OCI-LY7 (cell line): ENCODE measurements at regions not wholly inside any gene's neighbourhood (a gene's known extent, or its start where the extent isn't known, plus 50 kb on each side); places are given as distances from the start of the nearest gene placed in this dataset.

Source experiments
- BruUV-seq: library from RNA; stranded (reverse); fragments of 400-500 nt; replicated peaks from 2 replicates; lab custom pipeline; 2021; lab: Mats Ljungman, UMichigan
- CTCF ChIA-PET: fragments of 300-600 bp; sonication (Branson Sonifier 250); formaldehyde crosslinking; loops from one replicate; lab custom pipeline; 2022; ENCODE audit warnings: antibody characterized with exemption; ENCODE audit not compliant: unreplicated experiment; lab: Charles Lee
- POLR2A ChIA-PET: fragments of 300-600 bp; sonication (Branson Sonifier 250); formaldehyde crosslinking; loops from one replicate; lab custom pipeline; 2022; ENCODE audit warnings: antibody characterized with exemption; lab: Charles Lee
- DNase-seq: peaks from one replicate; pipeline ENCODE4 v3.0.0-alpha.2; 2015; ENCODE audit warnings: low spot score
- H2AFZ ChIP-seq: fragments of 200-600 bp; sonication (generic), shearing (Covaris generic); 2 replicates; pipeline ENCODE4 v1.6.1; 2014; ENCODE audit warnings: mild to moderate bottlenecking, antibody characterized with exemption, low read length, moderate library complexity
- H3K27ac ChIP-seq: fragments of 200-600 bp; sonication (generic); 2 replicates; pipeline ENCODE4 v1.5.1; 2014; ENCODE audit warnings: mixed run types, low read depth, mild to moderate bottlenecking, moderate library complexity, low read length, inconsistent platforms; ENCODE audit not compliant: poor library complexity, severe bottlenecking
- H3K36me3 ChIP-seq: fragments of 200-600 bp; sonication (generic); 2 replicates; pipeline ENCODE4 v1.6.1; 2014; ENCODE audit warnings: mild to moderate bottlenecking, antibody characterized with exemption, low read length, moderate library complexity, mixed read lengths; ENCODE audit not compliant: insufficient read depth
- H3K4me1 ChIP-seq: fragments of 200-600 bp; sonication (generic); 2 replicates; pipeline ENCODE4 v1.5.1; 2014; ENCODE audit warnings: mild to moderate bottlenecking, low read length; ENCODE audit not compliant: insufficient read depth, poor library complexity, severe bottlenecking
- H3K4me2 ChIP-seq: fragments of 200-600 bp; sonication (generic); 2 replicates; pipeline ENCODE4 v1.6.1; 2014; ENCODE audit warnings: mild to moderate bottlenecking, low read length
- H3K4me3 ChIP-seq: fragments of 200-600 bp; sonication (generic); 2 replicates; pipeline ENCODE4 v1.5.1; 2014; ENCODE audit warnings: mild to moderate bottlenecking, low read depth, low read length; ENCODE audit not compliant: poor library complexity, severe bottlenecking
- H3K79me2 ChIP-seq: fragments of 200-600 bp; sonication (generic); 2 replicates; pipeline ENCODE4 v1.6.1; 2016; ENCODE audit warnings: low read depth, mild to moderate bottlenecking, low read length, moderate library complexity, mixed read lengths; ENCODE audit not compliant: insufficient read depth
- H3K9me2 ChIP-seq: fragments of 200-600 bp; sonication (generic); 2 replicates; pipeline ENCODE4 v1.6.1; 2016; ENCODE audit warnings: mild to moderate bottlenecking, low read length, mixed read lengths; ENCODE audit not compliant: insufficient read depth
- H3K9me3 ChIP-seq: fragments of 200-600 bp; sonication (generic); 2 replicates; pipeline ENCODE4 v1.6.1; 2014; ENCODE audit warnings: mild to moderate bottlenecking, mixed run types, low read length, mixed read lengths
- H4K20me1 ChIP-seq: fragments of 200-600 bp; sonication (generic); 2 replicates; pipeline ENCODE4 v1.6.1; 2014; ENCODE audit warnings: mild to moderate bottlenecking, antibody characterized with exemption, low read length, moderate library complexity, mixed read lengths; ENCODE audit not compliant: insufficient read depth
- EZH2phosphoT487 ChIP-seq: fragments of 200-600 bp; sonication (generic); IDR thresholded peaks from 2 replicates; pipeline ENCODE4 v1.6.1; 2018; ENCODE audit warnings: low read depth, borderline replicate concordance, mild to moderate bottlenecking, mixed run types, antibody characterized with exemption, low read length, moderate library complexity, mixed read lengths
- intact Hi-C: fragments of 100-400 bp; cut with micrococcal nuclease; formaldehyde crosslinking; loops from one replicate; pipeline ENCODE4 v1.10.0; 2022; ENCODE audit not compliant: unreplicated experiment
- TF ChIP-seq, protein P1 (sequence below): fragments of 200-600 bp; sonication (generic); conservative IDR thresholded peaks from 2 replicates; pipeline ENCODE4 v1.5.1; 2014; ENCODE audit warnings: mild to moderate bottlenecking, antibody characterized with exemption, low read length, moderate library complexity, mixed read lengths

DNA sequence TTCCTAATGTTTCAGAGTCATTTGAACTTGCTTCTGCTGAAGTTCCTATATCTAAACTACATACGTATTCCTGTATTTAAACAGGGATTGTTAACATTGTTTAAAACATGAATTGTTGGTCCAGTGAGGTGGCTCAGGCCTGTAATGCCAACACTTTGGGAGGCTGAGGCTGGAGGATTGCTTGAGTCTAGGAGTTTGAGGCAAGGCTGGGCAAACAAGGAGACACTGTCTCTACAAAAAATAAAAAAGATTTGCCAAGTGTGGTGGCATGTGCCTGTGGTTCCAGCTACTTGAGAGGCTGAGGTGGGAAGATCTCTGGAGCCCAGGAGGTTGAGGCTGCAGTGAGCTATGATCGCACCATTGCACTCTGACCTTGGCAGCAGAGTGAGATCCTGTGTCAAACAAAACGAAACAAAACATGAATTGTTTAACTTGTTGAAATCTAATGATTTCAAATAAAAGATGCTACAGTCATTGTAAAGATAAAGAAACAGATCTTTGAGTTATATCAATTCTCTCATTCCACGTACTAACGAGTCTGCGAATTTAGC lies 809.4 kb downstream of the TYW1 start:
- Histone ChIP-seq H3K27ac (no peak overlapping the region), H2AFZ (no peak overlapping the region), H3K4me2 (no peak overlapping the region), H3K79me2 (no peaks in the 10 kb centered on the region), H3K4me1 (no peaks in the 10 kb centered on the region), H3K9me2 (no peaks in the 10 kb centered on the region), H4K20me1 (no peaks in the 10 kb centered on the region), H3K36me3 (no peaks in the 10 kb centered on the region), H3K4me3 (no peak overlapping the region), H3K9me3 (no peaks in the 10 kb centered on the region)
- CTCF ChIA-PET: no interaction called here
- DNase-seq: no peak
- BruUV-seq: no TSS peak
- TF ChIP-seq, protein P1, sequence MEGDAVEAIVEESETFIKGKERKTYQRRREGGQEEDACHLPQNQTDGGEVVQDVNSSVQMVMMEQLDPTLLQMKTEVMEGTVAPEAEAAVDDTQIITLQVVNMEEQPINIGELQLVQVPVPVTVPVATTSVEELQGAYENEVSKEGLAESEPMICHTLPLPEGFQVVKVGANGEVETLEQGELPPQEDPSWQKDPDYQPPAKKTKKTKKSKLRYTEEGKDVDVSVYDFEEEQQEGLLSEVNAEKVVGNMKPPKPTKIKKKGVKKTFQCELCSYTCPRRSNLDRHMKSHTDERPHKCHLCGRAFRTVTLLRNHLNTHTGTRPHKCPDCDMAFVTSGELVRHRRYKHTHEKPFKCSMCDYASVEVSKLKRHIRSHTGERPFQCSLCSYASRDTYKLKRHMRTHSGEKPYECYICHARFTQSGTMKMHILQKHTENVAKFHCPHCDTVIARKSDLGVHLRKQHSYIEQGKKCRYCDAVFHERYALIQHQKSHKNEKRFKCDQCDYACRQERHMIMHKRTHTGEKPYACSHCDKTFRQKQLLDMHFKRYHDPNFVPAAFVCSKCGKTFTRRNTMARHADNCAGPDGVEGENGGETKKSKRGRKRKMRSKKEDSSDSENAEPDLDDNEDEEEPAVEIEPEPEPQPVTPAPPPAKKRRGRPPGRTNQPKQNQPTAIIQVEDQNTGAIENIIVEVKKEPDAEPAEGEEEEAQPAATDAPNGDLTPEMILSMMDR: no peak
- no peak for TF ChIP-seq EZH2phosphoT487
- intact Hi-C loops: no loop called here
- POLR2A ChIA-PET: no interaction called here

DNA sequence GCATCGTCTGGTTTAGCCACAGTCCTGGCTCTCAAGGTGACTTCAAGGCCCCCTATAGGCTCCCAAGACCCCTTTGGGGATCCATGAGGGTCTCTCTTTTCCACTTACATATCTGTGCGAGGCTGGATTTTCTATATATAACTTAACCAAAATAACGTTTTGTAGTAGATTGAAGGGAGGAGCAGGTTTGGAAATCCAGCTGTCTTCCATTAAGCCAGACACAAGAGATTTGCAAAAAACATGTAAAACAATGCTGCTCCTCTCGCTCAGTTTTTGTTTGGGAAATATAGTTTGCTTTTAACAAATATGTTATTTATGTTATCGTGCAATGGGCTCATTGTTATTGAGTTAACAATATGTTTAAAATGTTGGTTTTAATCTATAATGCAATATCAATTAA lies 811.2 kb downstream of the TYW1 start:
- Histone ChIP-seq H3K9me2 (no peaks in the 10 kb centered on the region), H3K36me3 (no peaks in the 10 kb centered on the region), H2AFZ (no peak overlapping the region), H3K4me2 (no peak overlapping the region), H3K79me2 (no peaks in the 10 kb centered on the region), H3K4me1 (no peaks in the 10 kb centered on the region), H3K9me3 (no peaks in the 10 kb centered on the region), H3K27ac (no peak overlapping the region), H3K4me3 (no peak overlapping the region), H4K20me1 (no peaks in the 10 kb centered on the region)
- POLR2A ChIA-PET: no interaction called here
- TF ChIP-seq, protein P1: no peak
- no peak for TF ChIP-seq EZH2phosphoT487
- intact Hi-C loops: no loop called here
- no peak for DNase-seq
- CTCF ChIA-PET: no interaction called here
- BruUV-seq: no TSS peak

DNA sequence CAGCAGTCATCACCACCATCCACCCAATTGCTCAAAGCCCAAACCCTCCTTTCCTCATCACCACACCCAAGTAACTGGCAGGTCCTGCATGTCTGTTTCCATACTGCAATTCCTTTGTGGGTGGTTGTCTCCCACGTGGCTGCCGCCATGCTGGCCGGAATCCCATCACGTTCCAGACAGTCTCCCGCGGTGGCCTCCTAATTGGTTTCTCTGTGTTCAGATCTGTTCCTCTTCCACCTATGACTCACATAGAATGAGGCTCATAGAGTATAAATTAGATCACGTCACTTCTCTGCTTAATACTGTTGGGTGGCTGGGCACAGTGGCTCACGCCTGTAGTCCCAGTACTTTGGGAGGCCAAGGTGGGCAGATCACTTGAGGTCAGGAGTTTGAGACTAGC lies 813.0 kb downstream of the TYW1 start:
- no TSS peak for BruUV-seq
- H3K36me3 ChIP-seq: no peaks in the 10 kb centered on the region
- no peaks in the 10 kb centered on the region for H3K79me2 ChIP-seq
- no peaks in the 10 kb centered on the region for H3K4me1 ChIP-seq
- H3K4me2 ChIP-seq: no peak overlapping the region
- H3K9me2 ChIP-seq: no peaks in the 10 kb centered on the region
- CTCF ChIA-PET: no interaction called here
- intact Hi-C loops: no loop called here
- H2AFZ ChIP-seq: no peak overlapping the region
- no peak for DNase-seq
- H4K20me1 ChIP-seq: no peaks in the 10 kb centered on the region
- TF ChIP-seq, protein P1: no peak
- no peak for TF ChIP-seq EZH2phosphoT487
- no peak overlapping the region for H3K4me3 ChIP-seq
- no peak overlapping the region for H3K27ac ChIP-seq
- no peaks in the 10 kb centered on the region for H3K9me3 ChIP-seq
- POLR2A ChIA-PET: no interaction called here
